Activated CD8-positive, alpha-beta memory T cell treated with anti-CD3 and anti-CD28 coated beads, Interleukin-2, amount 50 U/mL, for 1 hour (primary cell): ENCODE measurements at regions not wholly inside any gene's neighbourhood (a gene's known extent, or its start where the extent isn't known, plus 50 kb on each side); places are given as distances from the start of the nearest gene placed in this dataset.

Source experiments
- DNase-seq: peaks from one replicate; pipeline ENCODE4 v3.0.0-alpha.2; 2020; ENCODE audit errors: extremely low read depth

DNA sequence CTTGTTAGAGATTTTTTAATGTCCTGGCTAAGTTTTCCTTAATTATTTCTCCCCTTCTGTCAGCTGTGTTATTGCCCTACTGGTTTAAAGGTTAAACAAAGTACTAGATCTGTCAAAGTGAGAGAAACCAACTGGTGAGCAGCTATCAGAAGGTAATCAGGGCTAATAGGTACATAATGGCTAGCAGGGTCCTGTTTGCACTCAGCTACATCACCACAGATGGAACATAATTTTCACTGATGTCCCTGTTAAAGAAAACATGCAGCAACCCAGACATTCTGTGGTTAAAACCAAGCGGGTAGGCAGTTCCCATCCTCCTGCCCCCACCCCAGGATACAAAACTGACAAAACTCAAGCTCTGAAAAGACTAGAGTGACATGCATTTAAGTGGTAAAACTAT is 473.9 kb downstream of the NR2F1-AS1 start:
- DNase-seq = no peak

DNA sequence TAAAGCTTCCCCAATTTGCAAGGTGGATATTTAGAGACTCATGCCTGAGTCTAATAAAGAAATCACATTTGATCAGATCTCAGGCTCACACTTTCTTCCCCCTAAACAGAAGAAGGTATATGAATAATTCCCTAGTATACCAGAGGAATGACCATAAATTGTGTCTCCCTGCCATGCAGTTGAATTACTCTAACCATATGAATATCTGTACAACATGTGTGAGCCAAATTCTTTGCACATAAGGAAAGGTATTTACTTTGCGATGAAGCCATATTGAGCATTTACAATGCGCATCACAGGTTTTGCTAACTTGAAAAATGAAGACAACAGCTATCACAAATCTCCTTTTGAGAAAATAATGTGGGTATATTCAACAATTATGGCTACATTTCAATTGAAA is 479.4 kb downstream of the NR2F1-AS1 start:
- no peak for DNase-seq

DNA sequence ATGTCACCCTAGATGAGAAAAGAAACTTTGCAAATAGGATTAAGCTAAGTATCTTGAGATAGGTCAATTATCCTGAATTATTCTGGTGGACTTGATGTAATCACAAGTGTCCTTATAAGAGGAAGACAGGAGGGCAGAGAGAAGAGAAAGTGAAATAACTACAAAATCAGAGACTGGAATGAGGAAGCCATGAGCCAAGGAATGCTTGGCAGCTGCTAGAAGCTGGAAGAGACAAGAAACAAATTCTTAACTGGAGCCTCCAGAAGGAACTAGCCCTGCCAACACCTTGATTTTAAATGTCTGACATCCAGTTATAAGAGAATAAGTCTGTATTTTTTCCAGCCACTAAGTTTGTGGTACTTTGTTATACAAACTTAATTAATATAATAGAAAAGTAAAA is 480.0 kb downstream of the NR2F1-AS1 start:
- DNase-seq = no peak

GRCh38 chr5:93100428-93100827 is 480.6 kb downstream of the NR2F1-AS1 start:
- no peak for DNase-seq

DNA sequence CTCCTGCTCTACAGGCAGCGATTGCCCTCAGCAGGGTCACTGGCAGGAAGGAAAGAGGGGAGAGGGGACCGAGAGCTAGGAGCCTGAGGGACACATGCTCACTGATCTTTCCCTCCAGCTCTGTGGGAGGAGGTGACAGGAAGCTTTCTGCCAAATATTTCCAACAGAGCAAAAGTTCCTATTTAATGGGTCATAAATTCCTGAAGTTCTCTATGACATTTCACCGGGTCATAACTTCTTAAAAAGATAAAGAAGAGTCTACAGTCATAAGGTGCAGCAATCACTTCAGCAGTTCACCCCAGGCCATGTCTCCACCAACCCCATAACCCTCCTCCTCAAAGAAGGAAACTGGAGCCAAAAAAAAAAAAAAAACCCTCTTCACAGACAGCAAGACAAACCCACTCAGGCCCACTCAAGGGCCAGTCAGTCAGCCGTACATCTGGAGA is 481.1 kb downstream of the NR2F1-AS1 start:
- DNase-seq = no peak

- DNase-seq = no peak
Observed at GRCh38 chr5:93096561-93096960, 484.5 kb downstream of the NR2F1-AS1 start.

GRCh38 chr5:93092349-93093105 is 488.5 kb downstream of the NR2F1-AS1 start:
- DNase-seq = no peak

GRCh38 chr5:93090698-93091097 is 490.3 kb downstream of the NR2F1-AS1 start:
- DNase-seq = no peak

GRCh38 chr5:93088592-93089389 is 492.2 kb downstream of the NR2F1-AS1 start:
- DNase-seq = no peak

GRCh38 chr5:93087326-93087725 is 493.7 kb downstream of the NR2F1-AS1 start:
- DNase-seq = no peak

DNA sequence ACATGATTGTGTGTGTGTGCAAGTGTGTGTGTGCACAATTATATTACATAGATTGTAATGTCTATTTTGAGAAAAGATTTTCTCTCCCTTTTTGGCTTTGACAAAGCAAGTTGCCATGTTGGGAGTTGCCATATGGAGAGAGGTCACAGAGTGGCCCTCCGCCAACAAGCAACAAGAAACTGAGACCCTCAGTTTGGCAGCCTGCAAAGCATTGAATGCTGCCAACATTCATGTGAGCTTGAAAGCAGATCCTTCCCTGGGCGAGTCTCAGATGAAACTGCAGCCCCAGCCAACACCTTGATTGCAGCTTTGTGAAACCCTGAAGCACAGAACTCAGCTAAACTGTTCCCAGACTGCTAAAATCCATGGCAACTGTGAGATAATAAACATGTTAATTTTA is 498.0 kb downstream of the NR2F1-AS1 start:
- no peak for DNase-seq

DNA sequence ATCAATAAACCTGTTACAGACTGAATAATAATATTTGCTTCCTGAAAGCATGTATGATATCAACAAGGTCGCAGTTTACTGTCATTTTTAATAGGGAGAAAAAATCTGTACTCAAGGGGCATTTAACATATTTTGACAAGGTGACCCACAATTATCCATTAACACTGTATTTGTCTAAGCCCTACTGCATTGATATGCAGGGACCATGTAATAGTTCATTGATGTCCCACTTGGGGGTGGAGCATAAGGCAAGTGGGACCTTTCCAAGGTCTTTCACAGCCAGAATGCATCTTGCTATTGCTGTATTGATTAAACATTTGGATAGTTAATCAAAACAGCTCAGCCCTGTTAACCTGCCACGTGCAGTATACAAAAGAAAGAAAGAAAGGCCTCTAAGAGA is 502.0 kb downstream of the NR2F1-AS1 start:
- no peak for DNase-seq

DNA sequence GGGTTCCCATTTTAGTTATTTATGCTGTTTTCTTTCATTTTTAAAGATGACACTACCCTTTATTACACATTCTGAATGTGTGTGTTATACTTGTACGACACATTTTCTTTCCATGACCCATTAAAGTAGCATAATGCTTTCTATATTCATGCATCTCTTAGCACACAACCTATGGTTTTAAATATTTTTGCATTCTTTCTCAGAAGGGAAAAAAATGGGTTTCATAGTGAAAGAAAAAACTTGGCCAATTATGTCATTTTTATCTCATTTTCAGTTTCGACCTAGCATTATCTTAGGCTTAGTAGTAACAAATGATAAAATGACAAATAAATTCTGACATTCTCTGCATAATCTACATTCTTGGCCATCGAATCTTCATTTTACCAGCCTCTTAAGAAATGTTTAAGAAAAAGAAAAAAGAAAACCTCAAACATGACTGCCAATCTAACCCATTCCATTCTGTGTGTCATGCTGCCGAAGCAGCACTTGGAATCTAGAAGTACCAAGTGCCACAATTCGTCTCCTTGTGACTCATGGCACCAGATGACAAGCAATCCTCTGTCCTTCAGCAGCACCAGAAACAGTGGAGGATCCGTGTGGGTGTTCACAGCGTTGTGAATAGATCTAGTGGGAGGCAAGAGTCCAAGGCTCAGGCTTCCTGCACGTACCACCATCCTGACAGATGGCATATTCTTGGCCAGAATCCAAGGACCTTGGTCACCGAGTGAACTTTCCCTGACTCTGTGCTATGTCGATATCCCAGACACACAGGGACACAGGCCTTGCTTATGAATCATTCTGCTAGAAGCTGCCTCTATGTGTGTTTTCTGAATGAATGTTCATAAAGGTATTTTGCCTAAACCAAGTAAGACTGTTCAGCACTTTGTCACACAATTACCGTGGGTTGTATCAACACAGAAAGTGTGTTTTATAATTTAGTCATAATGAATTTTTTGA is 502.7 kb downstream of the NR2F1-AS1 start:
- no peak for DNase-seq

DNA sequence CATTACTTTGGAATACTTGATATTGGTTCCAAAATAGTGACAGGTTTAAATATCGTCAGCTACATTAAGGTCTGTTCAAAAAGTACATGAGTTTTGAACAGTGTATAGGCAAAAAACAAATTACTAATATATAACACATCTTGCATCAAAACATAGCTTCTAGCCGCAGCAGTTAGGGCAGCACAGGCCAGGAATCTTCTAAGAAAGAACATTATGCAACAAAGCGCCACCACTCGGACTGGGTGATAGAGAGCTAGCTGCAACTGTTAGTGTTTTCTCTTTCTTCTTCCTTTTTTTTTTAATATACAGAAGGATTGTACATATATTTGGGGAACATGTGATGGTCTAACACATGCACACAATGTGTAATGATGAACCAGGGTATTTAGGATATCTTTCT is 504.5 kb downstream of the NR2F1-AS1 start:
- DNase-seq = no peak

DNA sequence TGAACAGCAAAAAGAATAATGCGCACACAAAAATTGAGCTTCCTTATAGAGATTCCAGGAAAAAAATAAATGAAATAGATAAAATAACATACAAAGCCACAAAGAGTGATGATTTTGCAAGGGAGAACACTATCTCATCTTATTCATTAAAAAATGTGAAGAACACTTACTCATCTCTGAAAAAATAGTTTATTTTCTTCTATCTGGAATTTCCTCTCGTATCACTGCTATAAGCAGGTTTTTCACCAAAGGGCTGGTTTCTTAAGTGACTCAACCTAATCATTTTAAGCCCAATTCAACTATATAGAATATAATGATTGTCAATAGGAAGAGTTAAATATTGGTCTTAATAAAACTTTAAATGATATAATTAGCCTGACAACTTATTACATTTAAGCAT is 504.9 kb downstream of the NR2F1-AS1 start:
- DNase-seq = no peak

- DNase-seq = no peak
Observed at GRCh38 chr5:93073547-93073946, 507.5 kb downstream of the NR2F1-AS1 start.

DNA sequence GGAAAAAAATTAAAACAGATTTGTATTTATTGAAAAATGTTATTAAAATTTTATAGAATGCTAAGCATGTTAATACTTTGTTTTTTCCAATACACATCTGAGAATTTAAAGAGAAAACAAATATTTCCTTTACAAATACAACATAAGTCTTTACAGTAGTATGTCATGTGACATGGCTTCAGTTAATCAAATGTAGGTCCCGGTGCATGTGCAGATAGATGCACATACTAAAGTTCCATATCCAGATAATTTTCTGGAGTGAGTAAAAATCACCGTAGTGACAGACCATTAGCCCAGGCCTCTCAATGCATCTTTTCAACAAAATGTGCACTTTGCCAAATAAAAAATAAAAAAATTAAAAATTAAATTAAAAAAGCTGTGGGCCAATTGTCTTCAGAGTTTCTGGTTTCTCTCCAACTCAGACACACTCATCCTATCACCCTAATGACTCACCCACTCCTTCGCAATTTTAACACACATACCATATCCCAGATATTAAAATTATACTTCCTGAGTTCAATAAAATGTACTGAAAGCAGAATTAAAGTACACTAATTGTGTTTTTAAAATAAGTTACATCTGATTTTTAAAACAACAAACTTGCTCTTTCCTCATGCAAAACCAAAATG is 508.1 kb downstream of the NR2F1-AS1 start:
- DNase-seq = no peak

DNA sequence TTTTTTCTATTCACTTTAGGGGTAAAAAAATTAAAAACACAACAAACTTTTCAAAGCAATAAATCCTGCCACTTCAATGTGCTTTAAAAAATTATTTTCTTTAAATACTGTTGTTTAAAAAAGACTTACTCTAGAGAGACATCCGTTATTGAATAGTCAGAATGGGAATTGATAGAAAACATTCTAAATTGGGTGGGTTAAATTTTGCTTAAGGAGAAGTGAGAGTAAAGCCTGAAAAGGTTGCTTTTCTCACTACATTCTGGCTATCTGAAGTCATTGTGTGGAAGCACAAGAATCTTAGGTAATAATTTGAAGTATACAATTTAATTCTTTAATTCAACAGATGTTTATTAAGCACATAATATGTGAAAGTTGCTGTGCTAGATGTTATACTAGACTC is 509.3 kb downstream of the NR2F1-AS1 start:
- no peak for DNase-seq

- no peak for DNase-seq
Observed at GRCh38 chr5:93070938-93071337, 510.1 kb downstream of the NR2F1-AS1 start.

DNA sequence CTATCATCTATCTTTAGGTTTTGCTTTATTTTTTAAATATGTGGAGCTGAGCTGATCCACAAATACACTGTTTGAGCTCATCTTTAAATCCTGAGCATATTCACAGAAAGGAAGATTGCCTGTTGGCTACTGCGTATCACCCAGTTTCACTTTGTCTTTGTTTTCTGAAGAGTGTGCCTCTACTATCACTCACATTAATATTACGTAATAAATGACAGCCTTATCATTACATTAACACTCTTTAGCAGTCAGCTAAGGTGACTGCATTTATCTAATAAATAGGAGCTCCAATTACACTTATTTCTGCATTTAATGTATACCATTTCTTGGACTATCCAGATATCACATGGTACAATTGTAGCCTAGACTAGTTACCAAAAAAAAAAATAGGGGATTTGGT is 511.7 kb downstream of the NR2F1-AS1 start:
- DNase-seq = no peak

- no peak for DNase-seq
Observed at GRCh38 chr5:93062548-93062947, 518.5 kb downstream of the NR2F1-AS1 start.

- DNase-seq = no peak
Observed at GRCh38 chr5:93058309-93058708, 522.7 kb downstream of the NR2F1-AS1 start.
